LNCaP clone FGC (cell line): ENCODE measurements at regions not wholly inside any gene's neighbourhood (a gene's known extent, or its start where the extent isn't known, plus 50 kb on each side); places are given as distances from the start of the nearest gene placed in this dataset.

Experiments
- DNase-seq: peaks from one replicate; pipeline ENCODE4 v3.0.0-alpha.2; 2011; ENCODE audit warnings: low read depth
- H3K4me3 ChIP-seq: 2 replicates; pipeline ENCODE4 v1.5.1; 2011; ENCODE audit warnings: mild to moderate bottlenecking, low read depth, low read length, control low read depth
- CTCF ChIP-seq: IDR thresholded peaks from 2 replicates; pipeline ENCODE4 v1.5.1; 2012; ENCODE audit warnings: mild to moderate bottlenecking; ENCODE audit not compliant: control insufficient read depth, insufficient read depth; ENCODE audit errors: extremely low read depth

GRCh38 chr4:184575306-184575705 lies 73.9 kb downstream of the CASP3 start:
- no peak overlapping the region for H3K4me3 ChIP-seq
- no peak for DNase-seq
- TF ChIP-seq CTCF: 0 out of 2 replicates have a peak, but pooled peaks have one; percentile 2

GRCh38 chr4:184574861-184575260 lies 74.4 kb downstream of the CASP3 start:
- H3K4me3 ChIP-seq: no peak overlapping the region
- no peak for DNase-seq
- TF ChIP-seq CTCF: no peak

- H3K4me3 ChIP-seq: no peak overlapping the region
- DNase-seq: no peak
- TF ChIP-seq CTCF: no peak
Measured at GRCh38 chr4:184573701-184574100, 75.5 kb downstream of the CASP3 start.

GRCh38 chr4:184568770-184569169 lies 80.5 kb downstream of the CASP3 start:
- H3K4me3 ChIP-seq: no peak overlapping the region
- no peak for TF ChIP-seq CTCF
- no peak for DNase-seq

- H3K4me3 ChIP-seq: no peak overlapping the region
- no peak for TF ChIP-seq CTCF
- no peak for DNase-seq
Measured at GRCh38 chr4:184563621-184564020, 85.6 kb downstream of the CASP3 start.

GRCh38 chr4:184558996-184559395 lies 84.6 kb upstream of the IRF2 start:
- no peak for DNase-seq
- TF ChIP-seq CTCF: no peak
- no peak overlapping the region for H3K4me3 ChIP-seq

- no peak overlapping the region for H3K4me3 ChIP-seq
- DNase-seq: no peak
- no peak for TF ChIP-seq CTCF
Measured at GRCh38 chr4:184553891-184554290, 79.5 kb upstream of the IRF2 start.
